Right hindlimb (tissue), 1 donor: ENCODE measurements at regions not wholly inside any gene's neighbourhood (a gene's known extent, or its start where the extent isn't known, plus 50 kb on each side); places are given as distances from the start of the nearest gene placed in this dataset.
"Not testable (repeated sequence)": the region's sequence is repeated elsewhere in the genome, so short reads cannot be mapped to it uniquely, and the experiment has no call there.

Experiments used
- DNase-seq: peaks from one replicate; pipeline ENCODE4 v3.0.0-alpha.2; 2018

GRCh38 chrX:3550871-3551270 is 162.6 kb downstream of the PRKX start:
- no peak for DNase-seq

GRCh38 chrX:3550160-3550751 is 163.2 kb downstream of the PRKX start:
- DNase-seq: no peak

GRCh38 chrX:3549411-3549911 is 164.0 kb downstream of the PRKX start:
- DNase-seq: peak; percentile 29

- DNase-seq: peak; percentile 49
These were observed 164.6 kb downstream of the PRKX start for GRCh38 chrX:3548765-3549391.

DNA sequence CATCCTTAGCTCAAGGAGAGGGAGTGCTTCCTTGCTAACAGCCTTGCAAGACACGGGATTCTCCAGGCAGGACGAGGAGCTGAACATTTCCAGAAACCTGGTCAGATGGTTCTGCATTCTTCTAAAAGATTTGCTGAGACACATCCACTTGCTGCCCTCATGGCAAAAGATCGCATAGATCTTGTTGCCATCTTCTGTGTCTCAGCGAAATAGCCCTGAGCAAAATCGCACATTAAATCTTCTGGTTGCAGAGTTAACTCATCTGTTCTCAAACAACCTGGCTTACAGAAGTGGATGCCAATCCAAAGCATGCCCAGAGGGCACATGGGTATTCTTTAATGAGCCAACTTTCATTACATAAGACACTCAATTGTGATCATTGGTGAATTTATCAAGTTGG is 167.5 kb downstream of the PRKX start:
- no peak for DNase-seq

DNA sequence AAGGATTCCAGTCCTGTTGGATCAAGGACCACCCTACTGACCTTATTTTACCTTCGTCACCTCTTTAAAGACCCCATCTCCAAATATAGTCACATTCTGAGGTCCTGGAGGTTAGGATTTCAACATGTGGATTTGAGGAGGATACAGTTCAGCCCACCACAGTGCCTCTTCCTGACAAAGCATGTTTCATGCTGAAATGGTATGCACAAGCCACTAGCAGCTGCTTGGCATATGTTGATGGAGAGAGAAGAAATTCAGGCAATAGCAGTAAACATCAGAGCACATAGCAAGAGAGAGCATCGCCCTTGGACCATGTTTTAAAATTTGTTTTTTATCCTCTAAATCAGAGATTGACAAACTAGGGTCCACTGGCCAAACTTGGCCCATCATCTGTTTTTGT is 172.1 kb downstream of the PRKX start:
- DNase-seq: no peak

DNA sequence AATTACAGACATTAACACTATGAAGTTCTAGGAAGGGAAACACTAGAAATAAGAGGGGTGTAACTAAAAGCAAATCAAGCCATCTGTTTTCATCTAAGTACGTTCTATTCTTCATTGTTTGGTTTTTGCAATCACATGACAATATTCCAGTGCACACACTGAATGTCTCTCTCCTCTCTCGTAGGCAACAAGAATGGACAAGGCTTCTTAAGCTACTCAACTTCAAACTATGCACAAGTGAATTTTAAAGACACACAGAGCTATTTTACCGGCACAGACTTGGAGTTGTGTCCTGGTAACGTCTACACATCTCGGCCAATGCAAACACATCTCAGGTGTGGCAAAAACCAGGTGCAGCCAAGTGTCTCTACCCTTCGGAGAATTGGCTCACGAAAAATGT is 173.3 kb downstream of the PRKX start:
- DNase-seq: no peak

- DNase-seq: no peak
These were observed 180.8 kb downstream of the PRKX start for GRCh38 chrX:3532581-3533085.

GRCh38 chrX:3531435-3531834 is 182.0 kb downstream of the PRKX start:
- not testable (repeated sequence) for DNase-seq

- no peak for DNase-seq
These were observed 183.1 kb upstream of the MXRA5 start for GRCh38 chrX:3529466-3530010.

- DNase-seq: no peak
These were observed 181.4 kb upstream of the MXRA5 start for GRCh38 chrX:3527811-3528210.

- no peak for DNase-seq
These were observed 180.7 kb upstream of the MXRA5 start for GRCh38 chrX:3527166-3527565.

- DNase-seq: no peak
These were observed 180.3 kb upstream of the MXRA5 start for GRCh38 chrX:3526731-3527130.

GRCh38 chrX:3526071-3526470 is 179.6 kb upstream of the MXRA5 start:
- peak; percentile 52 for DNase-seq

DNA sequence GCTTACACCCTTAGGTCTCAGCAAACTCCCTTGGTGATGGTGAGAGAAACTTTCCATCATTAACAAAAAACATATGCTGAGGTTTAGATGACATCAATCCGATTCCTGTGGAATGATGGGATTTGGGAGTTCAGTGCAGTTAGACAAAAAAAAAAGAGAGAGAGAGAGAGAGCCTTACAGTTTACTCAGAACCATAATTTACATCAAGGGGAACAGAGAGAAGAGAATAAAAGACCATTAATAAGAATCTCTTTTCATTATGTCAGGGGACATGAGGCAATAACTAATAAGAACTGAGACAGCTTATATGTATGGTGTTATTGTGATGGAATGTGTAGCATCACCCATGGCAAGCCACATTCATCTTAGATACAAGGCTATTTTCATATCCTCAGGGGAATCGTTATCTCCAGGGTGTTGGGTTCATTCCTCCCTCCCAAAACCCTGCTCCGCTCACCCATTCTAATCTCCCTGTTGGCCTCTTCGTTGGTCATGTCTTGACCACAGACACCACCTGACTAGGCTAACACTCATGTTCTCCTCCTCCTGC is 175.7 kb upstream of the MXRA5 start:
- DNase-seq: no peak

GRCh38 chrX:3521396-3521795 is 174.9 kb upstream of the MXRA5 start:
- no peak for DNase-seq

- peak; percentile 27 for DNase-seq
These were observed 174.5 kb upstream of the MXRA5 start for GRCh38 chrX:3520982-3521381.

DNA sequence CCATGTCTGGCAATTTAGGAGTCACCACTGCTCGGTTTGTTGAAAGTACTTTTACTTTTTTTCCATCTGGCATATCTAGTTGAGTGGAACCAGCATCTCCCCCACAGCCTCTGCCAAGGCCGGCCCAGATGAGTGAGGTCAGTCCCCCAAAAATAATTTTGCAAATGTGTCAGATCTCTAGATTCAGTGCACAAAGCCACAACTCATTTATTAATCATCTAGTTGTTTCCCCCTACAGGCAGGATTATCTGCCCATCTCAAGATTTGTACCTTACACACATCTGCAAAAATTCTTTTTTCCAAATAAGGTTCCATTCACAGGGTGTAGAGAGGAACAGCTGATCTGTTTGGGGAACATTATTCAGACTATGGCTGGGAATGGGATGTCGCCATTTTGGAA is 174.0 kb upstream of the MXRA5 start:
- DNase-seq: no peak

DNA sequence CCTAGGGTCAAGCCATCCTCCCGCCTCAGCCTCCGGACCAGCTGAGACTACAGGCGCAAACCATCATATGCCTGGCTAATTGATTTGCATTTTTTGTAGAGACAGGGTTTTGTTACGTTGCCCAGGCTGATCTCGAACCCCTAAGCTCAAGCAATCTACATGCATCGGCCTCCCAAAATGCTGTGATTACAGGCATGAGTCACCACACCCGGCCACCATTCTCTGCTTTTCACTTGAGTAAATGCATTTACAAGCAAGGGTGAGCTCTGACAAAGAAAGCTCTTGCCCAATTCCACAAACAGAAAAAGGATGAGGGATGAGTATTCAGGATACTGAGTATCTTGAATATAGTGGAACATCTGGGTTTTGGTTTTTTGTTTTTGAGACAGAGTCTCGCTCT is 172.9 kb upstream of the MXRA5 start:
- DNase-seq: not testable (repeated sequence)

- peak; percentile 31 for DNase-seq
These were observed 172.4 kb upstream of the MXRA5 start for GRCh38 chrX:3518870-3519269.

GRCh38 chrX:3516051-3516541 is 169.6 kb upstream of the MXRA5 start:
- no peak for DNase-seq

DNA sequence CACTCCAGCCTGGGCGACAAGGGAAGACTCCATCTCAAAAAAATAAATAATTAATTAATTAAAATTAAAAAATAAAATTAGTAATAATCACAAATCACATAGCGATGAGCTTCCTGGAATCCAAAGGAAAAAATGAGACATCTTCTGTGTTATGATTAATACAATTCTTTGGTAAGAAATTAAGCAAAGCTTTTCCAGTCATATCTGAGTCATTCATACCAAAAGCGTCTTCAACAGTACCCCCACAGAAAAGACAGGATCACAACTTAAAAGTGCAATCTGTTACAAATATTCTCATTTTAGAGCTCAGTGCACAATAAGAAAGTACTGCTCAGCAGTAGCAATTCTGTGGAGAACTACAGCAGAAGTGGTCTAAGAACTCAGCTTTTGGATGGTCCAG is 168.5 kb upstream of the MXRA5 start:
- no peak for DNase-seq

DNA sequence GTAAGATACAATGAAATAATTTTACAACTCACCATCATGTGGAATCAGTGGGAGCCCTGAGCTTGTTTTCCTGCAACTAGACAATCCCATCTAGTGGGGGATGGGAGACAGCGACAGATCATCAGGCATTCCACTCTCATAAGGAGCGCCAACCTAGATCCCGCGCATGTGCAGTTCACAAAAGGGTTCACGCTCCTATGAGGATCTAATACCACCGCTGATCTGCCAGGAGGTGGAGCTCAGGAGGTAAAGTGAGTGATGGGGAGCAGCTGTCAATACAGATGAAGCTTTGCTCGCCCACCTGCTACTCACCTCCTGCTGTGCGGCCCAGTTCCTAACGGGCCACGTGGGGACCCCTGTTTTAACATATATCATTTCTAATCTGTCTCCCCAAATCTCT is 165.7 kb upstream of the MXRA5 start:
- not testable (repeated sequence) for DNase-seq

- no peak for DNase-seq
These were observed 163.5 kb upstream of the MXRA5 start for GRCh38 chrX:3509934-3510333.
